WTC11 (cell line): ENCODE measurements at regions not wholly inside any gene's neighbourhood (a gene's known extent, or its start where the extent isn't known, plus 50 kb on each side); places are given as distances from the start of the nearest gene placed in this dataset.

Experiments
- ATAC-seq: fragments of 200-7000 bp; cut with Tn5 transposase; 2 replicates; pipeline ENCODE4 v1.10.0; 2021; ENCODE audit warnings: mild to moderate bottlenecking, moderate library complexity
- CTCF ChIA-PET: fragments of 300-600 bp; sonication (Branson Sonifier 250); formaldehyde crosslinking; loops from one replicate; lab custom pipeline; 2021; ENCODE audit warnings: antibody characterized with exemption; lab: Charles Lee
- POLR2A ChIA-PET: fragments of 350-600 bp; sonication (Branson Sonifier 250); formaldehyde crosslinking; loops from one replicate; lab custom pipeline; 2021; ENCODE audit warnings: antibody characterized with exemption; lab: Charles Lee
- DNase-seq: peaks from one replicate; pipeline ENCODE4 v3.0.0; 2021; ENCODE audit warnings: low spot score
- H3K27ac Mint-ChIP-seq: 2 replicates; pipeline ENCODE4 v1.8.0; 2021; ENCODE audit warnings: mixed read lengths
- H3K27me3 Mint-ChIP-seq: 2 replicates; pipeline ENCODE4 v1.8.0; 2021; ENCODE audit warnings: low read depth, mild to moderate bottlenecking, moderate library complexity, mixed read lengths
- H3K36me3 Mint-ChIP-seq: 2 replicates; pipeline ENCODE4 v1.8.0; 2021; ENCODE audit warnings: mixed read lengths
- H3K4me1 Mint-ChIP-seq: 2 replicates; pipeline ENCODE4 v1.8.0; 2022; ENCODE audit warnings: mixed read lengths
- H3K4me3 Mint-ChIP-seq: 2 replicates; pipeline ENCODE4 v1.8.0; 2021; ENCODE audit warnings: mild to moderate bottlenecking, moderate library complexity, mixed read lengths
- H3K9me3 Mint-ChIP-seq: 2 replicates; pipeline ENCODE4 v1.8.0; 2021; ENCODE audit warnings: mixed read lengths
- CREB1 ChIP-seq: sonication (generic); formaldehyde crosslinking; IDR thresholded peaks from 2 replicates; pipeline ENCODE4 v1.8.0; 2023; ENCODE audit warnings: mild to moderate bottlenecking, missing genetic modification reagents
- CTCF ChIP-seq: fragments of 200-600 bp; IDR thresholded peaks from 2 replicates; pipeline ENCODE4 v1.8.0; 2022; ENCODE audit warnings: antibody characterized with exemption
- FOXJ3 ChIP-seq: sonication (generic); formaldehyde crosslinking; IDR thresholded peaks from 2 replicates; pipeline ENCODE4 v1.9.0; 2021; ENCODE audit warnings: missing genetic modification reagents, mild to moderate bottlenecking, borderline replicate concordance
- FOXP1 ChIP-seq: sonication (generic); formaldehyde crosslinking; IDR thresholded peaks from 2 replicates; pipeline ENCODE4 v1.8.0; 2022; ENCODE audit warnings: missing genetic modification reagents, mild to moderate bottlenecking, moderate library complexity, borderline replicate concordance
- GTF2I ChIP-seq: fragments of 250-450 bp; sonication (Bioruptor Pico); conservative IDR thresholded peaks from 2 replicates; pipeline ENCODE4 v1.4.0; 2021; ENCODE audit warnings: mild to moderate bottlenecking
- HMGXB4 ChIP-seq: sonication (generic); formaldehyde crosslinking; IDR thresholded peaks from 2 replicates; pipeline ENCODE4 v1.8.1; 2023; ENCODE audit warnings: mild to moderate bottlenecking, moderate library complexity, missing genetic modification reagents
- MXD4 ChIP-seq: fragments of 250-450 bp; sonication (Bioruptor Pico); IDR thresholded peaks from 2 replicates; pipeline ENCODE4 v1.8.0; 2021; ENCODE audit warnings: mild to moderate bottlenecking, moderate library complexity, borderline replicate concordance
- MYBL2 ChIP-seq: sonication (generic); formaldehyde crosslinking; IDR thresholded peaks from 2 replicates; pipeline ENCODE4 v1.8.1; 2023; ENCODE audit warnings: mild to moderate bottlenecking, moderate library complexity, missing genetic modification reagents
- NFATC4 ChIP-seq: fragments of 250-450 bp; sonication (Bioruptor Pico); IDR thresholded peaks from 2 replicates; pipeline ENCODE4 v1.9.0; 2021; ENCODE audit warnings: mild to moderate bottlenecking
- OVOL2 ChIP-seq: fragments of 250-450 bp; sonication (Bioruptor Pico); IDR thresholded peaks from 2 replicates; pipeline ENCODE4 v1.9.0; 2021; ENCODE audit warnings: mild to moderate bottlenecking, borderline replicate concordance
- PRRX2 ChIP-seq: fragments of 250-450 bp; sonication (Bioruptor Pico); IDR thresholded peaks from 2 replicates; pipeline ENCODE4 v1.8.0; 2021; ENCODE audit warnings: mild to moderate bottlenecking
- RORB ChIP-seq: fragments of 250-450 bp; sonication (Bioruptor Pico); IDR thresholded peaks from 2 replicates; pipeline ENCODE4 v1.9.0; 2021; ENCODE audit warnings: mild to moderate bottlenecking
- SOX15 ChIP-seq: fragments of 250-450 bp; sonication (Bioruptor Pico); IDR thresholded peaks from 2 replicates; pipeline ENCODE4 v1.9.0; 2021; ENCODE audit warnings: mild to moderate bottlenecking
- TEAD1 ChIP-seq: sonication (generic); formaldehyde crosslinking; IDR thresholded peaks from 2 replicates; pipeline ENCODE4 v1.8.0; 2022; ENCODE audit warnings: mild to moderate bottlenecking, missing genetic modification reagents
- TEAD4 ChIP-seq: sonication (generic); formaldehyde crosslinking; IDR thresholded peaks from 2 replicates; pipeline ENCODE4 v1.8.0; 2022; ENCODE audit warnings: mild to moderate bottlenecking, missing genetic modification reagents
- TP53 ChIP-seq: sonication (generic); formaldehyde crosslinking; IDR thresholded peaks from 2 replicates; pipeline ENCODE4 v1.8.1; 2023; ENCODE audit warnings: mild to moderate bottlenecking, missing genetic modification reagents
- USF2 ChIP-seq: sonication (generic); formaldehyde crosslinking; IDR thresholded peaks from 2 replicates; pipeline ENCODE4 v1.8.1; 2023; ENCODE audit warnings: mild to moderate bottlenecking, missing genetic modification reagents, moderate library complexity
- ZBTB21 ChIP-seq: sonication (generic); formaldehyde crosslinking; IDR thresholded peaks from 2 replicates; pipeline ENCODE4 v1.8.1; 2023; ENCODE audit warnings: mild to moderate bottlenecking, missing genetic modification reagents, borderline replicate concordance
- ZNF121 ChIP-seq: sonication (generic); formaldehyde crosslinking; IDR thresholded peaks from 2 replicates; pipeline ENCODE4 v1.8.0; 2023; ENCODE audit warnings: missing genetic modification reagents
- ZNF425 ChIP-seq: fragments of 250-450 bp; sonication (Bioruptor Pico); conservative IDR thresholded peaks from 2 replicates; pipeline ENCODE4 v1.9.0; 2021; ENCODE audit warnings: mild to moderate bottlenecking
- ZSCAN18 ChIP-seq: fragments of 250-450 bp; sonication (Bioruptor Pico); IDR thresholded peaks from 2 replicates; pipeline ENCODE4 v2.1.2; 2022; ENCODE audit warnings: mild to moderate bottlenecking, moderate library complexity

GRCh38 chr12:29072631-29073030 is 76.4 kb upstream of the FAR2 start:
- Mint-ChIP-seq H3K4me3 (no peak overlapping the region), H3K27me3 (peaks cover 3% of the 10 kb centered on the region), H3K27ac (no peak overlapping the region), H3K9me3 (no peaks in the 10 kb centered on the region), H3K4me1 (peaks cover 60% of the 10 kb centered on the region), H3K36me3 (no peaks in the 10 kb centered on the region)
- DNase-seq (no peak), ATAC-seq (no peak)
- ChIA-PET CTCF (interaction anchor here (1.1 to 3.7 kb wide), 13 partner anchors 10 to 244 kb away, joined by 3 to 38 read pairs (median 4); no protein-coding TSS in a partner anchor), POLR2A (interaction anchor here (0.6 kb wide), 1 partner anchor 15 kb away, joined by 3 read pairs; no protein-coding TSS in a partner anchor)
- no peak for TF ChIP-seq HMGXB4 (CRISPR knock-in tag)
- TF ChIP-seq ZNF425 (CRISPR knock-in tag), result no peak
- no peak for TF ChIP-seq PRRX2
- no peak for TF ChIP-seq CREB1
- TF ChIP-seq MXD4, result no peak
- no peak for TF ChIP-seq TEAD1
- no peak for TF ChIP-seq ZNF121
- TF ChIP-seq NFATC4, result no peak

GRCh38 chr12:29073631-29074239 is 75.3 kb upstream of the FAR2 start:
- peaks cover 3% of the 10 kb centered on the region for H3K27me3 Mint-ChIP-seq
- ATAC-seq (peak; percentile 28), DNase-seq (no peak)
- no peaks in the 10 kb centered on the region for H3K36me3 Mint-ChIP-seq
- H3K9me3 Mint-ChIP-seq, result no peaks in the 10 kb centered on the region
- H3K4me1 Mint-ChIP-seq, result peaks cover 60% of the 10 kb centered on the region
- CTCF ChIA-PET, result interaction anchor here (0.6 to 3.7 kb wide), 16 partner anchors 9 to 243 kb away, joined by 3 to 38 read pairs (median 4); no protein-coding TSS in a partner anchor
- POLR2A ChIA-PET, result no interaction called here
- H3K27ac Mint-ChIP-seq, result no peak overlapping the region
- TF ChIP-seq RORB (CRISPR knock-in tag) (no peak), CTCF (peak; percentile 71)
- H3K4me3 Mint-ChIP-seq, result no peak overlapping the region

- ChIA-PET CTCF (no interaction called here), POLR2A (no interaction called here)
- no peaks in the 10 kb centered on the region for H3K4me1 Mint-ChIP-seq
- ATAC-seq (no peak), DNase-seq (no peak)
- no peaks in the 10 kb centered on the region for H3K27me3 Mint-ChIP-seq
- TF ChIP-seq TP53 (CRISPR knock-in tag) (no peak), ZSCAN18 (CRISPR knock-in tag) (no peak), TEAD4 (CRISPR knock-in tag) (no peak), OVOL2 (CRISPR knock-in tag) (no peak), FOXP1 (CRISPR knock-in tag) (no peak), MYBL2 (no peak), FOXJ3 (CRISPR knock-in tag) (no peak), SOX15 (CRISPR knock-in tag) (no peak), TEAD1 (no peak), CTCF (no peak), ZNF121 (no peak), ZBTB21 (CRISPR knock-in tag) (no peak), USF2 (CRISPR knock-in tag) (no peak), GTF2I (CRISPR knock-in tag) (no peak), CREB1 (no peak)
- no peak overlapping the region for H3K4me3 Mint-ChIP-seq
- H3K27ac Mint-ChIP-seq, result no peak overlapping the region
- no peaks in the 10 kb centered on the region for H3K36me3 Mint-ChIP-seq
- 0 out of 2 replicates have a peak, but pooled peaks cover 3% of the 10 kb centered on the region for H3K9me3 Mint-ChIP-seq
These were observed 68.0 kb upstream of the FAR2 start for GRCh38 chr12:29081101-29081500.
